ENCODE measurements at regions not wholly inside any gene's neighbourhood (a gene's known extent, or its start where the extent isn't known, plus 50 kb on each side); places are given as distances from the start of the nearest gene placed in this dataset.

GRCh38 chr7:83857691-83858090 lies 208.8 kb upstream of the SEMA3E start:
- H2AFZ ChIP-seq (ENCODE audit: control insufficient read depth, low read length): no peak overlapping the region
- no peak overlapping the region for H3K4me2 ChIP-seq (ENCODE audit: control insufficient read depth, extremely low read depth, insufficient read depth, low read depth, low read length)

DNA sequence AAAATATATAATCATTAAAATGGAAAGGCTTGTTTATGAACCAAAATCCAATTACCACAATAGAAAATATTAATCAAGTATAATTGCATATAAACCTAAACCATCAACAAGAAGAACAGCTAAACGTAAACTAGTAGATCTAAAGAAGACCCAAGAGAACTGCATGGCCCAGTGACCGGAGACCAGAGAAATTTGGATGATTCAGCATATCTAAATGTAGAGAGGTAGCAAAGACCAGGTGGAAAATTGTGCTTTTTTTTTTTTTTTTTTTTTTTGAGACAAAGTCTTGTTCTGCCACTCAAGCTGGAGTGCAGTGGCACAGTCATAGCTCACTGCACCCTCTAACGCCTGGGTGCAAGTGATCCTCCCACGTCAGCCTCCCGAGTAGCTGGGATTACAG lies 207.2 kb upstream of the SEMA3E start:
- Histone ChIP-seq H3K9me1 (ENCODE audit: control insufficient read depth, extremely low read depth, insufficient read depth, low read length) (no peaks in the 10 kb centered on the region), H3K9me3 (ENCODE audit: control insufficient read depth, low read depth, low read length) (no peaks in the 10 kb centered on the region), H3K4me1 (ENCODE audit: control insufficient read depth, extremely low read depth, insufficient read depth, low read length) (no peaks in the 10 kb centered on the region), H3K79me2 (ENCODE audit: control insufficient read depth, insufficient read depth, low read length) (no peaks in the 10 kb centered on the region), H4K20me1 (ENCODE audit: control insufficient read depth, extremely low read depth, insufficient read depth, low read length) (no peaks in the 10 kb centered on the region), H2AFZ (ENCODE audit: control insufficient read depth, low read length) (no peak overlapping the region), H3K27me3 (ENCODE audit: control insufficient read depth, extremely low read depth, insufficient read depth, low read length) (no peaks in the 10 kb centered on the region), H3K4me3 (ENCODE audit: control insufficient read depth in 2 of 3, extremely low read depth in 1 of 3, insufficient read depth in 2 of 3, low read depth in 1 of 3, low read length in 3 of 3) (no peak overlapping the region), H3K4me2 (ENCODE audit: control insufficient read depth, extremely low read depth, insufficient read depth, low read depth, low read length) (no peak overlapping the region), H3K36me3 (ENCODE audit: control insufficient read depth in 2 of 2, extremely low read depth in 1 of 2, insufficient read depth in 2 of 2, low read length in 2 of 2) (no peaks in the 10 kb centered on the region), H3K27ac (ENCODE audit: control insufficient read depth, insufficient read depth, low read length) (no peak overlapping the region), H3K9ac (ENCODE audit: control insufficient read depth, extremely low read depth, insufficient read depth, low read length) (no peak overlapping the region)
- no peak for DNase-seq (ENCODE audit: low read depth, low spot score)
- no peak for FAIRE-seq
- dilution Hi-C loops (cut with MboI; ENCODE audit: extremely low pct_ligation_motif_present, low sequenced_read_pairs): no loop called here
- TF ChIP-seq, protein P1, sequence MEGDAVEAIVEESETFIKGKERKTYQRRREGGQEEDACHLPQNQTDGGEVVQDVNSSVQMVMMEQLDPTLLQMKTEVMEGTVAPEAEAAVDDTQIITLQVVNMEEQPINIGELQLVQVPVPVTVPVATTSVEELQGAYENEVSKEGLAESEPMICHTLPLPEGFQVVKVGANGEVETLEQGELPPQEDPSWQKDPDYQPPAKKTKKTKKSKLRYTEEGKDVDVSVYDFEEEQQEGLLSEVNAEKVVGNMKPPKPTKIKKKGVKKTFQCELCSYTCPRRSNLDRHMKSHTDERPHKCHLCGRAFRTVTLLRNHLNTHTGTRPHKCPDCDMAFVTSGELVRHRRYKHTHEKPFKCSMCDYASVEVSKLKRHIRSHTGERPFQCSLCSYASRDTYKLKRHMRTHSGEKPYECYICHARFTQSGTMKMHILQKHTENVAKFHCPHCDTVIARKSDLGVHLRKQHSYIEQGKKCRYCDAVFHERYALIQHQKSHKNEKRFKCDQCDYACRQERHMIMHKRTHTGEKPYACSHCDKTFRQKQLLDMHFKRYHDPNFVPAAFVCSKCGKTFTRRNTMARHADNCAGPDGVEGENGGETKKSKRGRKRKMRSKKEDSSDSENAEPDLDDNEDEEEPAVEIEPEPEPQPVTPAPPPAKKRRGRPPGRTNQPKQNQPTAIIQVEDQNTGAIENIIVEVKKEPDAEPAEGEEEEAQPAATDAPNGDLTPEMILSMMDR (optimal IDR thresholded peaks at IDR 0.05 in 1 of 3, IDR thresholded peaks at IDR 0.05 in 1 of 3, conservative IDR thresholded peaks at IDR 0.05 in 1 of 3; ENCODE audit: extremely low read depth in 1 of 3, insufficient read depth in 2 of 3, low read length in 3 of 3): no peak
- TF ChIP-seq EZH2 (IDR thresholded peaks at IDR 0.05; ENCODE audit: low read length): no peak

More at GRCh38 chr7:83857691-83858090, 208.8 kb upstream of the SEMA3E start:
- FAIRE-seq (no peak), DNase-seq (ENCODE audit: low read depth, low spot score) (no peak)
- TF ChIP-seq EZH2 (IDR thresholded peaks at IDR 0.05; ENCODE audit: low read length): no peak
- TF ChIP-seq, protein P1 (optimal IDR thresholded peaks at IDR 0.05 in 1 of 3, IDR thresholded peaks at IDR 0.05 in 1 of 3, conservative IDR thresholded peaks at IDR 0.05 in 1 of 3; ENCODE audit: extremely low read depth in 1 of 3, insufficient read depth in 2 of 3, low read length in 3 of 3): no peak
- H4K20me1 ChIP-seq (ENCODE audit: control insufficient read depth, extremely low read depth, insufficient read depth, low read length): no peaks in the 10 kb centered on the region
- no peaks in the 10 kb centered on the region for H3K27me3 ChIP-seq (ENCODE audit: control insufficient read depth, extremely low read depth, insufficient read depth, low read length)
- H3K4me3 ChIP-seq (ENCODE audit: control insufficient read depth in 2 of 3, extremely low read depth in 1 of 3, insufficient read depth in 2 of 3, low read depth in 1 of 3, low read length in 3 of 3): no peak overlapping the region
- no peak overlapping the region for H3K9ac ChIP-seq (ENCODE audit: control insufficient read depth, extremely low read depth, insufficient read depth, low read length)
- H3K9me1 ChIP-seq (ENCODE audit: control insufficient read depth, extremely low read depth, insufficient read depth, low read length): no peaks in the 10 kb centered on the region
- dilution Hi-C loops (cut with MboI; ENCODE audit: extremely low pct_ligation_motif_present, low sequenced_read_pairs): no loop called here
- H3K27ac ChIP-seq (ENCODE audit: control insufficient read depth, insufficient read depth, low read length): no peak overlapping the region
- H3K4me1 ChIP-seq (ENCODE audit: control insufficient read depth, extremely low read depth, insufficient read depth, low read length): no peaks in the 10 kb centered on the region
- H3K36me3 ChIP-seq (ENCODE audit: control insufficient read depth in 2 of 2, extremely low read depth in 1 of 2, insufficient read depth in 2 of 2, low read length in 2 of 2): no peaks in the 10 kb centered on the region
- H3K9me3 ChIP-seq (ENCODE audit: control insufficient read depth, low read depth, low read length): no peaks in the 10 kb centered on the region
- H3K79me2 ChIP-seq (ENCODE audit: control insufficient read depth, insufficient read depth, low read length): no peaks in the 10 kb centered on the region
